D721Med (cell line): ENCODE measurements at regions not wholly inside any gene's neighbourhood (a gene's known extent, or its start where the extent isn't known, plus 50 kb on each side); places are given as distances from the start of the nearest gene placed in this dataset.

ENCODE experiments used
- DNase-seq: peaks from one replicate; pipeline ENCODE4 v3.0.0; 2011; ENCODE audit warnings: low spot score; ENCODE audit not compliant: insufficient read length
- FAIRE-seq: peaks from 2 replicates; lab custom pipeline; 2011; peaks lifted over from hg19 to GRCh38; lab: Jason Lieb, UNC
- TF ChIP-seq, protein P1 (sequence below): IDR thresholded peaks from 2 replicates; pipeline ENCODE4 v1.5.1; 2012; ENCODE audit warnings: mild to moderate bottlenecking, control low read depth; ENCODE audit not compliant: insufficient read depth; ENCODE audit errors: missing control alignments

- TF ChIP-seq, protein P1, sequence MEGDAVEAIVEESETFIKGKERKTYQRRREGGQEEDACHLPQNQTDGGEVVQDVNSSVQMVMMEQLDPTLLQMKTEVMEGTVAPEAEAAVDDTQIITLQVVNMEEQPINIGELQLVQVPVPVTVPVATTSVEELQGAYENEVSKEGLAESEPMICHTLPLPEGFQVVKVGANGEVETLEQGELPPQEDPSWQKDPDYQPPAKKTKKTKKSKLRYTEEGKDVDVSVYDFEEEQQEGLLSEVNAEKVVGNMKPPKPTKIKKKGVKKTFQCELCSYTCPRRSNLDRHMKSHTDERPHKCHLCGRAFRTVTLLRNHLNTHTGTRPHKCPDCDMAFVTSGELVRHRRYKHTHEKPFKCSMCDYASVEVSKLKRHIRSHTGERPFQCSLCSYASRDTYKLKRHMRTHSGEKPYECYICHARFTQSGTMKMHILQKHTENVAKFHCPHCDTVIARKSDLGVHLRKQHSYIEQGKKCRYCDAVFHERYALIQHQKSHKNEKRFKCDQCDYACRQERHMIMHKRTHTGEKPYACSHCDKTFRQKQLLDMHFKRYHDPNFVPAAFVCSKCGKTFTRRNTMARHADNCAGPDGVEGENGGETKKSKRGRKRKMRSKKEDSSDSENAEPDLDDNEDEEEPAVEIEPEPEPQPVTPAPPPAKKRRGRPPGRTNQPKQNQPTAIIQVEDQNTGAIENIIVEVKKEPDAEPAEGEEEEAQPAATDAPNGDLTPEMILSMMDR, result no peak
- FAIRE-seq (no peak), DNase-seq (no peak)
Observed at GRCh38 chrX:476724-477075, 90.0 kb upstream of the PPP2R3B start.

DNA sequence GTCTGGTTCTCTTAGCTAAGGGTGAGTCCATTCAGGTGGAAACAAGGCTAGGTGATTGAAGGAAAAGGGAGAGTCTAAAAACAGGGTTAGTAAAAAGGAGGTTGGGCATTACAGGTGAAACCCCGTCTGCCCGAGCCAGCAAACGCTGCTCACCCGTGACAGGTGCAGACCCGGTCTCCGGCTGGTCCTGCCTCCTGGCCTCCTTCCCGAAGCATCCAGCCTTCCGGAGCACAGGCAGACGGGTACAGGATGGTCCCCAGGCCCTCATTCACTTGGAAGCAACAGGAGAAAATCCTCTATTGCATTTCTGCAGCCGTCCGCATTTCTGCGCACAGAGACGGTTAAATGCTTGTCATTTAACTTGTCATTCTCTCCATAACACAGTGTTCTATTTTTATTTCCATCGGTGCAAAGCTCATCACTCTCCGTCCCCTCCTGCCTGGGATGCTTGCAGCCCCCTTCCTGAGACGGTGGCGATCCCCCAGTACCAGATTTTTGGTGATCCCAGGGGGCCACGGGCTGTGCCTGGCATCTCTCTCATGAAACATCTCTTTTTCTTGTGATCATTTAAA is 90.8 kb upstream of the PPP2R3B start:
- FAIRE-seq (no peak), DNase-seq (no peak)
- TF ChIP-seq, protein P1, result no peak

- TF ChIP-seq, protein P1, result no peak
- no peak for FAIRE-seq
- no peak for DNase-seq
Observed at GRCh38 chrX:479273-479981, 92.7 kb upstream of the PPP2R3B start.

GRCh38 chrX:480861-481417 is 94.2 kb upstream of the PPP2R3B start:
- TF ChIP-seq, protein P1, result no peak
- DNase-seq (no peak), FAIRE-seq (no peak)

GRCh38 chrX:482192-482701 is 95.5 kb upstream of the PPP2R3B start:
- DNase-seq, result no peak
- TF ChIP-seq, protein P1, result no peak
- FAIRE-seq, result no peak

GRCh38 chrX:482702-483203 is 96.0 kb upstream of the PPP2R3B start:
- TF ChIP-seq, protein P1, result no peak
- FAIRE-seq (no peak), DNase-seq (no peak)

DNA sequence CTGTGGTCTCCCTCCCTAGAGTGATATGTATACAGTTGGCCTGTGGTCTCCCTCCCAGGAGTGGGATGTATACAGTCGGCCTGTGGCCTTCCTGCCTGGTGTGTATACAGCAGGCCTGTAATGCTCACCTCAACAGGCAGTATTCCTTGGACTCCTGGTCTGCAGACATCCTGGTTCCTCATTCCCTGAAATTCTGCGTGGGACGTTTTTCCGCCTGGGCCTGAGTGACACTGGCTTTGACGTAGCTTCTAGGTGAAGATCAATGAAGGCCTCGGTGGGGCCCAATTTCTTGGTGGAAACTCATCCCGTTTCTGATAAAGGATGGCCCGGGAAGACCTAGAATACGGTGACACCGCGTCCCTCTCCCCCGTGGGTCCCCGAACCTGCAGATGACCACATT is 98.7 kb upstream of the PPP2R3B start:
- DNase-seq, result no peak
- TF ChIP-seq, protein P1, result no peak
- no peak for FAIRE-seq
